Umbilical cord (tissue), 1 donor: ENCODE measurements at regions not wholly inside any gene's neighbourhood (a gene's known extent, or its start where the extent isn't known, plus 50 kb on each side); places are given as distances from the start of the nearest gene placed in this dataset.
"Not testable (repeated sequence)": the region's sequence is repeated elsewhere in the genome, so short reads cannot be mapped to it uniquely, and the experiment has no call there.

Experiments used
- DNase-seq: peaks from one replicate; pipeline ENCODE4 v3.0.0-alpha.2; 2015; ENCODE audit warnings: low spot score

DNA sequence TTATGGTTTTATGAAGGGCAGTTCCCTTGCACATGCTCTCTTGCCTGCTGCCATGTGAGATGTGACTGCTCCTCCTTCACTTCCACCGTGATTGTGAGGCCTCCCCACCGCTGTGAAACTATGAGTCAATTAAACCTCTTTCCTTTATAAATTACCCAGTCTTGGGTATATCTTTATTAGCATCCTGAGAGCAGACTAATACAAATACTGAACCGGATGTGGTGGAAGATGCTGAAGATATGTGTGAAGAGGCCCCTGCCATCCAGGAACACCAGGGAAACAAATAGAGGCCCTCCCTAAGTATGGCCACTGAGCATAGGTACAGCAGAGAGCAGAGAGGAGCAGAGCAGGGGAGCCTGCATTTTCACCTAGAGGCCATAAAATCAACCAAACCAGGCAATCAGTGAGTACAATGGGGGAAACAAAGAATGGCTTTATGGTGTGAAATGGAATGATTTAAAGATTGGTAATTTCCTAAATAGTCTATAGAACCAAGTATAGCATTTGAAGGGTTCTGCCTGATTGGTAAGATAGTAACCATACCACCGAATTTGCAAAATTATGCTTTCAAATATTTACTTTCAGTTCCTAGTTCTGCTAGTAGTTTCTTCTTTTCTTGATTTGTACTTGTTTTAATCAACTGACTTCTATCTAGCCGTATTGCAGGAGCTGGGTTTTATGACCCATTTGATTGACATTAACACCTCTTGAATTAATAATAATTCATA is 421.6 kb downstream of the IRX1 start:
- no peak for DNase-seq

DNA sequence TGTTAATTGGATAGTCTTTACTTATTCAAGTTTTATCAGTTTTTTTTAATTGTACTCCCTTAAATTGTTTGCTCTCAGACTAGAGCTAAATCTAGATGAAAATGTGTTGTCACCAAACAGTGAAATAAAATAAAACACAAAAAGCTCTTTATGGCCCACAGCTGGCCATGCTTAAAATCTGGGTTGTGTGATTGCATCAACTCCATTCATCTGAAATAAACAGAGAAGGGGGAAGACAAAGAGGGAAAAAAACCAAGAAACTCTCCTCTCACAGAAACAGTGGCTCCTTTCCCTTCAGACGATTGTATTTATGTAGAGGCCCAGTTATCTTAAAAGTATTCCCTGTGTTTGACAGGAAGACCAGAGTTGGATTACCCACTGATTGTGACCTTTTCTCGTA is 422.4 kb downstream of the IRX1 start:
- DNase-seq = no peak

DNA sequence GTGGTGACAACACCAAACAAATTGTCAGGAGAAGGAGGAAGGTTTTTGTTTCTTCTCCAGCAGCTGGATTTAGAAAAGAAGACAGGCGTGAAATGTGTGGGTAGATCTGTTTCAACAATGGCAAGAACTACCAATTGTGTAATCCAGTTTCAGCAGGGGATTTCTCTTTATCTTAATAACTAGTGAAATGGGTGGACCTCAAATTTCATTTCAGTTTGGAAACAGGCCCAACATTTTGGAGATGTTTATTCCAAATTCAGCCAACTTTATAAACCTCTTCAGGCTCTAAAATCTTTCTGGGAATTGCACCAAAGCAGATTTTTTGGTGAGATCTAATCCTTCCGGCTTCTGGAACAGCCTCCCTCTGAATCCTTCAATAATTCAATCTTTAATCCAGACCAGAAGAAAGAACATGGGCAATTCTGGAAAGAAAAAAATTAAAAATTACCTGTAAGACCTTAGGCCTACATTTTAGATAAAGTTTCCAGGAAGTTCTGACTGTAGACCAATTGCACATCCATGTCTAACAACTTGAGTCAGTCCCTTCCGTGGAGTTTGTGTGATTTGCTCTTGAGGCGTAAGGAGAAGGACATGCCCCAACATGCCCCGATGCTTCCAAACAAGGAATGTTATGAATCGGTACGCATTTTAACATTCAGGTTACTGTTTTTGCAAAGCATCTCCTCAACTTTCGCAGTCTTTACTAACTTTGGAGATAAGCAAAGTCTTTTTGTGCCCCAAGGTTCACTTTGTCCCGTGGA is 423.6 kb downstream of the IRX1 start:
- DNase-seq = no peak

DNA sequence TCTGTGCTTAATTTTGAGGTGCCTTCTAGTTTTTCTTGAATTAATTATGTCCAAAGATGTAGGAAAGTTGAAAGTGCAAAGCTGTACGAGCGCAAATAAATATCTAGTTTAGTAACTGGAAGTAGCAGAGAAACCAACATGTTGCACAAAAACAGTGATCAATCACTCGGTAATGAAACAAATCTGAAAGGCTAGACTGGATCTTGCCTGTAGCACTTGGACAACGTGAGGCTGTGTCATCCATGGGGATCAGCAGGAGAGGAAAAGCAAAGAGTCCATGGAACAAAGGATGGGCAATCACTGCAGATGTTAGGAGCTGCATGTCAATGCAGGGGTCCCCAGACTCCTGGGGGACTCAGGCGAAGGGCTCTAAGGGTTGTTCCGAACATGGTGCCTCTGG is 424.2 kb downstream of the IRX1 start:
- no peak for DNase-seq

DNA sequence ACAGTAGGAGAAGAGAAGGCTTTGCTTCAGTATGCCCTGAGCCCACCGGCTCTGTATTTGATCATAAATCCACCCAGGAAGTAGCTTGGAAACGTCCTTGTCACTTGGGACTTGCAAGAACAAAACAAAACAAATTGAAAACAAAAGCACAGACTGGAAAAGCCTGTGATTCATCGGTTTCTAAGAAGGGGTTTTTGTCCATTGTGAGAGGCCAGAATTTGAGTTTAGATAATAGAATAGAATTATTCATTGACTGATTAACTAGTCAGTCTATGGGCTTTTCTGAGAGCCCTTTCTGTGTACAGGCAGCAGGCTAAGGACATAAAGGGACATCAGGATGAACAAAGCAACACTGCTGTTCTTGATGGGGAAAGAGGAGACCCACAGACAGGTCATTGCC is 424.8 kb downstream of the IRX1 start:
- no peak for DNase-seq

DNA sequence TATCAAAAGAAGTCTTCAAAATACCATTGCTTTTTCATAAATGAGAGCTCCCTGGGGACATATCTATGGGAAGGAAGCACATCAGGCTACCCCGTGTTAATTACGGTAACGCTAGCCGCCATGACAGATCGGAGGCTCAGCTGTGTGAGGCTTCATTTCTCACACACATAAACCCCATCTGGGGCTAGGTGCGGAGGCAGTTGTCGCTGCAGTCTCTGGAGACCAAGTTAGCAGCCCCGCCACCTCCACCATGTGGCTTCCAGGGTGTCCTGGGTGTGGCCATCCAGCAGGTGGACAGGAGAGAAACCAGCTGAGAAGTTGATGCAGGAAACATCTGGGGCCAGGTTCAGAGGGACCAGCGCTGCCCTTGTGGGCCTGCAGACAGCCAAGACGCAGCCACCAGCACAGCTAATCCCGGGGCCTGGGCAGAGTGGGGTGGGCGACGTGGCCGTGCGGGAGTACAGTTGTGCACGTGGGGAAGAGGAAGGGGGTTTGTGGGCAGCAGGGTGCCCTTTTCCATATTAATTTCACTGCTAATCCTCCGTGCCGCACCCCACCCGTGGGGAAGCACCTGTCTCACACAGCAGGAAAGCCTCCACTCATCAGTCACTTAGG is 426.5 kb downstream of the IRX1 start:
- no peak for DNase-seq

DNA sequence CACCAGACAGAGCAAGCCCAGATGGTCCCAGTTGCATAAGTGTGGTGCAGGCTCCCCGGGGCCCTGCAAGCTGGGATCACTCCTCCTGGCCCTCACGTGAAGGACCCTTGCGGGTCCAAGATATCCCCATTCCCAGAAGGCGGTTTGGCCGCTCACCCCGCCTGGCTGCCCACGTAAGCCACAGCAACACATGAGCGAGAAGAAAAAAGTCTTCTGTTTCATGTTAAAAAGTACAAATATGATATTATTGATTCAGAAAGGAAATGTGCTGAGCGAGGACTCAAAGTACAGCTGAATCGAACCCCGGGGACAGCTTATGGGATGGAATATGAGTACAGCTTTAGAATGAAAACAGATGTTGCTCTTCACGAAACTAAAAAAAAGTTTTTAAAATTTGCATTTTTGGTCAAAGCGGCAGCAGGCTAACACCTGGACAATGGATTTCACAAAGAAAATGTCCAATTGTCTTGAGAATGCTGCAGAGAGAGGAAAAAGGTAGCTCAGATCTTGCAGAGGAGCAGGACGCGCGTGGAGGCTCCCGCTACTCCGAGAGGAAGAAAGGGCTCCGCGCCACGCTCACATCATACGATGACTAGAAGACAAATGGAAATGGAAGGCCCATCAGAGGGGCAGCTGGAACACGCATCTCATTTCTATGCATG is 427.6 kb downstream of the IRX1 start:
- no peak for DNase-seq

DNA sequence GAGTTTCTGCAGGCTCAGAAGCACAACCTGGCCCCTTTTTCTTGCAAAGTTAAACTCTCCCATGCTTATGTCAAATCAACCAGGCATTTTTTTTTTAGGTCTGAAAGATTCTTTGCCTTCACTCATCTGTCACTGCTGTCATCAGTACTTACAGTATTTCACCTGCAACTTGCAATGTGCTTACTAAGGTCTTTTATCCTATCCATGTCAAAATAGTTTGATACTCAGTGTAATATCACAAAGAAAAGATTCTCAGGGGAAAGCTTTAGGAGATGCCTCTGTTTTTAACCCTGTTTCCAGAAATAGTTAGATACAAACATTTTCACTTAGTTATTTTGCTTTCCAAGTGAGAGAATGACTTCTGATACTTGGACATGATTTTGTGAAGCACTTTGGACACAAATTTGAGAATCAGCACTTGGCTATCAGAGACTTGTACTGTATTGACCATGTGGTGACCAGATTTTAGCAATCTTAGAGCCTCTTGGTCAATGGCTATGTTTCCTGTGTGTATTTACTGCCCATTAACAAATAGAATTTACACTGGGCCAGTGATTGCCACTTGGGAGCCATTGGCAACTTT is 428.2 kb downstream of the IRX1 start:
- DNase-seq = no peak

DNA sequence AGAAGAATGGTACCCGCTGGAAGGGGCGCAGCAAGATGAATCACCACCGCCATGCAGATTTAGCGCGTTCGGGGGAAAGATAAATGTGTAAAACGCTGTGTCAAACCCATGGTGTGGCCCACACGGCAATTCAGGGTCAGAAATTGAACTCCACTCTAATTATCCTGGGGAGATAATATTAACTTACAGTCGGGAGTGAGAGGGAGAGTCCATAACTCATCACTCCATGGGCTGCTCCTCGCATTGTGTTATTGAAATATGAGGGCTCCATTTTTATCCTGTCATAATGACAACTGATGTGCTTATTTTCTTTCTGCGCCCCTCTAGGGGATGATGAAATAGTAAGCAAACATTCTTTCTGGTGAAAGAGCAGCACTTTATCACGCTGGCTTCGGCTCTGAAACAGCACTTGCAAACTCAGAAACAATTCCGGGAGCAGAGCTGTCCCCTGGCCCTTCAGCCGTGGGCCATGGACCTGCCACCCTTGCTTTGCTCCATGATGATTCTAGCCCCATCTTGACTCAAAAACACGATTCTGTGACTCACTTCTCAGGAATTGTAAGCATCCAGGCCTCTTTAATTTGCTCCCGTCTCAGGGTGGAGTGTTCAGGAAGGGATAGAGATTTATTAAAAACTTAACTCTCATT is 431.6 kb downstream of the IRX1 start:
- DNase-seq = no peak

DNA sequence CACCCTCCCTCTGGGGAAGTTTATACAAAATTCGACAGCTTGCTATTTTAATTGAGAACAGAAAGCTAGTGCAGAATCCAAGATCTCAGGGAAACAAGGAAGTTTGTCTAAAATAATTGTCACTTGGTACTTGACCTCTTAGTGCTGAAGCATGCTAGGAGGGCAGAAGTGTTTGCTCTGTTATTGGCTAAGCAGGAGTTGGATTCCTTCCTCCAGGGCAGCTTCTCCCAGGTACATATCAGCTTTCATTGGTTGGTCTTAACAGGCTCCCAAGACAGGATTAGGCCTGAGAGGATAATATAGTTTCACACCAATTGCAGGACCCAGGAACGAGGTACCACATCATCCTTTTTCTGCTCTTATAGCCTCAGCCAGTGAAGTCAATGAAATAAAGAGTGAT is 432.8 kb downstream of the IRX1 start:
- DNase-seq = no peak

DNA sequence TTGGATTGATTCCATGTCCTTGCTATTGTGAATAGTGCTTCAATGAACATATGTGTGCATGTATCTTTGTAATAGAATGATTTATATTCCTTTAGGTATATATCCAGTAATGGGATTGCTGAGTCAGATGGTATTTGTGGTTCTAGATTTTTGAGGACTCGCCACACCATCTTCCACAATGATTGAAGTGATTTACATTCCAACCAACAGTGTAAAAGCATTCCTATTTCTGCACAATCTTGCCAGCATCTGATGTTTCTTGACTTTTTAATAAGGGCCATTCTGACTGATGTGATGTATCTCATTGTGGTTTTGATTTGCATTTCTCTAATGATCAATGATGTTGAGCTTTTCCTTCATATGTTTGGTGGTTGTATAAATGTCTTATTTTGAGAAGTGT is 437.9 kb downstream of the IRX1 start:
- DNase-seq = not testable (repeated sequence)

DNA sequence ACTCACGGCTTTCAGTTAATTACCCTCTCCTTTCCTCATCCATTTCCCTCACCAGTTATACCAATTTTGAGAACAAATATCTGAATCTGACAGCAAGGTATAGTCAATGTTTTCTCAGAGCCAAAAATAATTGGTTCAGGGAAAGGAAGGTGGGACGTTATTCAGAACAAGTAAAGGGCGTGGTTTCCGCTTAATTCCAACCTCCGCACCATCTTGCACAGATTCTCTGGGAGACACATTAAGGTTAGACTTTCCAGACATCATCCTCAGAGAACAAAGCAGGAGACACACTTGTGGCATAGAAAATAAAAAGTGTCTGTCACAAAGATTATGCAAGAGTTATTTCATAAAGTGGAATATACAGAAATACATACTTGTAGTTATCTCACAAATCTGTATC is 441.2 kb downstream of the IRX1 start:
- DNase-seq = no peak

DNA sequence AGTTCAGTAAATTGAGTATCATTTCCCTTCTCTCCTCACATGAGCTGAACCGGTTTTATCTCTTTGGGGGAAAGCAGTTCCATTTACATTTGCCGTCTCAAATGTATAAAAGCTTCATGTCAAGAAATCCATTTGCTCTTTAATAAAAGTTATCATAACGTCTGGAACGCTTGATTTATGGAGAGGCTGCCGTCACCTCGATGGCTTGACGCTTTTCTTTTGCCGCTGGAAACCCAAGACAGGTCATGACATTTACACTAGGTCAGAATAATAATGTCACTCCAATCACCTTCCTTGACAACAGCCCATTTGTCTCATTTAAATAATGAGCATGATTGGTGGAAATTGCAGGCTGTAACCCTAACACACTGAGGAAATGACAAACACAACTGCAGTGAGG is 443.4 kb downstream of the IRX1 start:
- DNase-seq = no peak

DNA sequence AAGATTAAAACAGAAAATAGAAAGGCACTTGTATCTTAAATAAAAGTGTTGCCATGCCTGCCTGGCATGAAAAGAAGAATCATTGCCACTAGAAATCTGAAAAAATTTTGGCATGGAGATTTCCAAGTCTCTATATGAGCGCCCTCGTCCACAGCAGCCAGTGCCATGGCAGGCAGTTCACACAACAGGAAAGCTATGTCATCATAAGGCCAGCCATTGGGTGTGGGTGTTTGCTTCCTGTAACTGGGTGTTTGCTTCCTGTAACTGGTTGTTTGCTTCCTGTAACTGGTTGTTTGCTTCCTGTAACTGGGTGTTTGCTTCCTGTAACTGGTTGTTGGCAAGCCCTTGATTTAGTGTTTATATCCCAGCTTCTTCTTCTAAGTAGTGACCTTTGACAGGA is 446.7 kb downstream of the IRX1 start:
- no peak for DNase-seq

DNA sequence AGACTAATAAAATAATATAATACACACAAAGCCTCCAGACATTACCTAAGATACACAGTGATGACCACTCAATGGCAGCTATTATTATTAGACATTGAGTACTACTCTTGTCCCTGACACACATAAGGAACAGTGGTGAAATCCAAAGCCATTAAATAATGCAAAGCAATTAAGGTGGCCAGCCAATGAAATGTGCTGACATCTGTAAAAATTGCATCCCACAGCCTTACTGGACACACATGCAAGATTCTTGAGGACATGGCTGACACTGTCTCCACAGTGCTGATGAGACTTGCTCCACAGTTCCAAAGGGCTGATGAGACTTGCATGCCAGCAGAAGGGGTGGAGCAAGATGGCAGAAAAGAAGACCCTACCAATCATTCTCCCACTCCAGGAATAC is 447.5 kb downstream of the IRX1 start:
- no peak for DNase-seq

DNA sequence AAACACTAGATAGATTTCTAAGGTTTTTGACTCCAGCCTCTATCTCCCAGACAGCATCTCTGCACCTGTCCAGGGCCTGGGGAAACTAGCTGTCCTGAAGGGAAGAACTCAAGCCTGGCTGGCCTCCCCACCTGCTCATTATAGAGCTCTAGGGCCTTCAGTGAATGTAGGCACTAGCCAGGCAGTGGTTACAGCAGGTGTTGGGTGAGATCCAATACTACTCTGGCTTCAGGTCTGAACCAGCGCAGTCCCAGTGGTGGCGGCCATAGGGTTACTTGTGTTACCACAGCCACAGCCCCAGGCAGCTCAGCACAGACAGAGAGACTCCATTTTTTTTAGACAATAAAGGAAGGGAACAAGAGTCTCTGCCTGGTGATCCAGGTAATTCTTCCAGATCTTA is 449.2 kb downstream of the IRX1 start:
- DNase-seq = no peak

DNA sequence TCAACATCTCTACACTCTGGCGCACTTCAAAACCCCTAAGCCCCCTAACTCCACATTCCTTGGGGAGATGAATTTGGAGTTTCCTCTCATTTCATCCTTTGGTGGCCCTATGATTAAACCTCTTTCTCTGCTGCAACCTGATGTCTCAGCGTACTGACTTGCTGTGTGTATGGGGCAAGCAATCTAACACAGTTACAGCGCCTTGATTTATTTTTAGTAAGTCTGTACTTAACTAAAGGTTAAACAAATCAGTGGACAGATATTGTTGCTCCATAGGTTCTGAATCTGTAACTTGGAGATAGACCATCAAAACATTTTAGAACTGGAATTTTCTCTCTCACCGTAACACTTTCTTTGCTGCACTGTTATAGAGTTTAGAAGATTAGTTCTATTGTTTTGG is 452.8 kb downstream of the IRX1 start:
- no peak for DNase-seq

DNA sequence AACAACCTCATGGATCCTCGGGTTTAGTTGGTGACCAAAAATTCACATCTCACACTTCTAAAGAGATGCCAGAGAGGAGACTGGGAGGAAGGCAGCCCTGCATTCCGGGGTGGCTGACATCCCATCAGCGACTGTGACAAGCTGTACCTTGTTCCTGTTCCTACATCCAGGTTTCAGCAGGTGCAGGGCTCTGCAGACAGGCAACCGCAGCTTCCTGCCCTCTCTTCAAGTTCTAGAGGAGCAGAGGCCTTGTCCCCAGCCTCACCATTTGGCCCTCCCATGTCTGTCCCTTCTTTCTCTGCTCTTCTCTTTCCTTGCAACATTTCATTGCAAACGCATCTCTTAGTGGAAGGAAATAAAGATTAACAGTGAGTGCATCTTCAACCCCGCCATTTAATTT is 454.6 kb downstream of the IRX1 start:
- no peak for DNase-seq

DNA sequence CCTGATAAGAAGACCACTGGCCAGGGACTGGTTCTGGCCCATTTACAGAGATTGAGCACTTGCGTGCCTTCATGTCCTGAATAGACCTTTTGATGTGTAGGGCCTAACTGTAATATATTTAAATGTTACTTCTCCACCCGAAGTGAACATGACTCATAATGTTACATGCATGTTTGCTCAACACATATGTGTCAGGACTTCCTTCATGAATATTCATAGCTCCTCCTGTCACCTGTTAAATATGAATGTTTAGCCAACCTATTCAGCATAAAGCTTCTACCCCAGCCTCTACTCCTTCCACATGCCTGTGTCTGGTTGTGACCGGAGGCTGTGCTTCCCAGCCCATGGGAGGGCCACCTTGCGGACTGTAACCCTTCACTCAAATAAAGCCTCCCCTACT is 457.5 kb downstream of the IRX1 start:
- DNase-seq = no peak

DNA sequence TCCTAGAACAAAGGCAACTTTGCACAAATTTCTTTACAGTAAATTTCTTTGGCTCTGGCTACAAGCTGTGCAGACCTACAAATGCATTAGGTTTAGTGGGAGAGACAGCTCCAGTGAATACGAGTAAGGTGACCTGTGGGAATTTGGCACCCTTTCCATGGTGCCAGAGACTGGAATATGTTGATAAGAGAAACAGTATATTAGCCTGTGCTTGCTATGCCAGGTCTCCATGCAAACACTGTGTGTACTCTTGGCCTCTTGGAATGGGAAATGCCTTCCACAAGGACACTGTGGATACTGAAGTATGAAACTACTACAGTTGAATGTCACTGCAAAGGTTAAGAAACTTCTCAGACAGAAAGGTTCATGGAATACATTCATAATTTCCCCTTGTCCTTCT is 458.5 kb downstream of the IRX1 start:
- DNase-seq = no peak

DNA sequence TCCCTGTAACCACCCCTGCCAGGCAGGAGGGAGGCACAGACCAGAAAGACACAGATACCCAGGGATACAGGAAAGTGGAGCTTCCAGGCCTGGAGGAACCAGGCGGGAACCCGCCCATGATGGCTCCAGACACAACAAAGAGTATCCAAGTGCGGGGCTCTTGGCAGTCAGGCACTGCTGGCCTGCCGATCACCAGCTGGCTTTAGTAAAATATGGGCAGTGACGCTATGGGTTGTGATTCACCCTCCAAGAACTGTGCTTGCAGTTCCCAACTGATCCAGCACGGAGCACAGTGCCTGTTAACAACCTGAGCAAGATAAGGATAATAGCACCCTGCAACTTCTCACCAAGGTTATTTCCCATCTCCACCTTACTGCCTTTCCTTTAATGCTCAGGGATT is 463.3 kb downstream of the IRX1 start:
- DNase-seq = no peak
